GM21529 (cell line): ENCODE measurements at regions not wholly inside any gene's neighbourhood (a gene's known extent, or its start where the extent isn't known, plus 50 kb on each side); places are given as distances from the start of the nearest gene placed in this dataset.
"Not testable (repeated sequence)": the region's sequence is repeated elsewhere in the genome, so short reads cannot be mapped to it uniquely, and the experiment has no call there.

Source experiments
- ATAC-seq: cut with Tn5 transposase; IDR thresholded peaks from one replicate; pipeline ENCODE4 v1.9.1; 2021; ENCODE audit not compliant: unreplicated experiment

- no peak for ATAC-seq
Measured at GRCh38 chr1:143643148-143643885, 328.5 kb downstream of the FAM72C start.

DNA sequence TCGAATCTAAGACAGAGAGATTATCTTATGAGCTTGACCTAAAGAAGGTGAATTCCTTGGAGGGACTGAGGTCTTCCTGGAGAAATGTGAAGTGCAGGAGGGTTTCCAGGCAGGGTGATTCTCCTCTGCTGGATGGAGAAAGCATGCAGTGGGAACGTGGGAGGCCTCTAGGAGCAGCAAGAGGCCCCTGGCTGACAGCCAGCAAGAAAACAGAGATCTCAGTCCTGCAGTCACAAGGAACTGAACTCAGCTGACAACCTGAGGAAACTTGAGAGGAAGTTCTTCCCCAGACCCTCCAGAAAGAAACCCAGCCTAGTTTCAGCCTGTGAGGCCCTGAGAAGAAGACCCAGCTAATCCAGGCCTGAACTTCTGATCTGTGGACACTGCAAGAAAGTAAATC, 345.9 kb downstream of the FAM72C start:
- no peak for ATAC-seq

GRCh38 chr1:143619851-143620250, 351.9 kb downstream of the FAM72C start:
- ATAC-seq: no peak

DNA sequence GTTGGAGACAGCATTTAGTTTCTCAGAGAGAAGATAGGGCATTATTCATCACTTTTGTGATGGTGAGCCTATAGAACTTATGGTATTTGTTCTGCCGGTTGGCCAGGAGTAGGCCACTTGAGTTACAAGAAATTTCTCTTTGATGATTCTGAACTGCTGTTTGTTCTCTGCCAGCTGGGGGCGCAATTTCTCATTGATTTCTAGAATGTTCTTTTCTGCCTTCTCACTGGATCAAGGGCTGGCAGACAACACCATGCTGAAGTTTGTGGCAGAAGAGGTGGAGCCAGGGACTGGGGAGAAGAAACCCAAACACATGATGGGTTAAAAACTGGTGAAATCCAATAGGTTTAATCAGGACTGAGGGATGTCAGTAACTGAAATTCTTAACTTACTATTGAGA, 360.6 kb downstream of the FAM72C start:
- ATAC-seq: no peak

DNA sequence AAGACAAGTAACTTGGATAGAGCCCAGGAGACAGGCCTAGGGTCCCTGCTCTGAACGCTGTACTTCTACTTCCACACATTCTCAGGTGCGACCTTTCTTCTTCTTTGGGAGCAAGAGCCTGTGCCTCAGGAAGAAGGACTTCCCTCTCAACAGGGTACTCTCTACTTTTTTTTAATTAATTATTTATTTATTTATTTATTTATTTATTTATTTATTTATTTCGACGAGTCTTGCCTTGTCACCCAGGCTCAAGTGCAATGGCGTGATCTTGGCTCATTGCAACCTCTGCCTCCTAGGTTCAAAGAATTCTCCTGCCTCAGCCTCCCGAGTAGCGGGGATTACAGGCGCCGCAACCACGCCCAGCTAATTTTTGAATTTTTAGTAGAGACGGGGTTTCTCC, 361.6 kb downstream of the FAM72C start:
- no peak for ATAC-seq

GRCh38 chr1:143604887-143605286, 366.9 kb downstream of the FAM72C start:
- ATAC-seq: no peak

DNA sequence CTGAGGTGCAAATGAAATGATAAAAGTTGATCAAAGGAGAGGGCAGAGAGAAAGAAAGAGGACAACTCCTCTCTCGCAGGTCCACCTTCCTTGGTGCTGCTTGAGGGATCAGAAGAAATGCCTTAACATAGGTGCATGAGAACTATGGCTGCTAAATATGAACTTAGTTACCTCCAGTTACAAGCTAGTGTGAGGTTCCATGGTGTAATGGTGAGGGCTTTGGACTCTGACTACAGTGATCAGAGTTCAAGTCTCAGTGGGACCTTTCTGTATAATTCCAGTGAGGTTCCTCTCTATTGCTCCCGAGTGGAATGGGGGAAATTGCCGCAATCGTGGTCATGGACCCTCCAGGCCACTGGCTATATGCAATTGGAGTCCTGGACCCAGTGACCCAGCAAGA, 387.3 kb downstream of the FAM72C start:
- no peak for ATAC-seq

DNA sequence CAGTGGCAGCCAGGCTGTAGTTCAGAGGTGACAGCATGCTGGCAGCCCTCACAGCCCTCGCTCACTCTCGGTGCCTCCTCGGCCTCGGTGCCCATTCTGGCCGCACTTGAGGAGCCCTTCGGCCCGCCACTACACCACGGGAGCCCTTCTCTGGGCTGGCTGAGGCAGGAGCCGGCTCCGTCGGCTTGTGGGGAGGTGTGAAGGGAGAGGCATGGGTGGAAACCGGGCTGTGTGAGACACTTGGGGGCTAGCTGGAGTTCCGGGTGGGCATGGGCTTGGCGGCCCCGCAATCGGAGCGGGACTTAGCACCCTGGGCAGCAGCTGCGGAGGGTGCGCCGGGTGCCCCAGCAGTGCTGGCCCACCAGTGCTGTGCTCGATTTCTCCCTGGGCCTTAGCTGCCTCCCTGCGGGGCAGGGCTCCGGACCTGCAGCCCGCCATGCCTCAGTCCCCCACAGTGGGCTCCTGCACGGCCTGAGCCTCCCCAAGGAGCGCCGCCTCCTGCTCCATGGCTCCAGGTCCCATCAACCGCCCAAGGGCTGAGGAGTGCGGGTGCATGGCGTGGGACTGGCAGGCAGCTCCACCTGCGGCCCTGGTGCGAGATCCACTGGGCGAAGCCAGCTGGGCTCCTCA, 396.8 kb downstream of the FAM72C start:
- no peak for ATAC-seq

- ATAC-seq: not testable (repeated sequence)
Measured at GRCh38 chr1:143572661-143573060, 399.1 kb downstream of the FAM72C start.

- ATAC-seq: not testable (repeated sequence)
Measured at GRCh38 chr1:143563761-143564160, 408.0 kb downstream of the FAM72C start.

GRCh38 chr1:143553627-143554026, 418.2 kb downstream of the FAM72C start:
- no peak for ATAC-seq

DNA sequence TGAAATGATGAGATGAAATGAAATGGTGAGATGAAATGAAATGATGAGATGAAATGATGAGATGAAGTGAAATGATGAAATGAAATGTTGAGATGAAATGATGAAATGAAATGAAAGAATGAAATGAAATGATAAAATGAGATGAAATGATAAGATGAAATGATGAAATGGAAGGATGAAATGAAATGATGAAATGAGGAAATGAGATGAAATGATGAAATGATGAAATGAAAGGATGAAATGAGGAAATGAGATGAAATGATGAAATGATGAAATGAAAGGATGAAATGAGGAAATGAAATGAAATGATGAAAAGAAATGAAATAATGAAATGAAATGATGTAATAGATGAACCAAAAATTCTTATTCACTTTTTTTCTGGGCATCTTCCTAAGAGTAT, 467.1 kb downstream of the FAM72C start:
- ATAC-seq: not testable (repeated sequence)

- ATAC-seq: not testable (repeated sequence)
Measured at GRCh38 chr1:143504080-143504479, 467.7 kb downstream of the FAM72C start.

DNA sequence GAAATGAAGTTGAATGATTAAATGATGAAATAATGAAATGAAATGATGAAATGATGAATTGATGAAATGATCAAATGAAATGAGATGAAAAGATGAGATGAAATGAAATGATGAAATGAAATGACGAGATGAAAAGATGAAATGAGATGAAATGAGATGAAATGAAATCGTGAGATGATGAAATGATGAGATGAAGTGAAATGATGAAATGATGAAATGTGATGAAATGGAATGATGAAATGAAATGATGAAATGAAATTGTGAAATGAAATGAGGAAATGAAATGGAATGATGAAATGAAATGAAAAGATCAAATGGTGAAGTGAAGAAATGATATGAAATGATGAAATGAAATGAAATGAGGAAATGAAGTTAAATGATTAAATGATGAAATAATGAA, 468.7 kb downstream of the FAM72C start:
- ATAC-seq: not testable (repeated sequence)

GRCh38 chr1:143502038-143502437, 469.7 kb downstream of the FAM72C start:
- not testable (repeated sequence) for ATAC-seq

DNA sequence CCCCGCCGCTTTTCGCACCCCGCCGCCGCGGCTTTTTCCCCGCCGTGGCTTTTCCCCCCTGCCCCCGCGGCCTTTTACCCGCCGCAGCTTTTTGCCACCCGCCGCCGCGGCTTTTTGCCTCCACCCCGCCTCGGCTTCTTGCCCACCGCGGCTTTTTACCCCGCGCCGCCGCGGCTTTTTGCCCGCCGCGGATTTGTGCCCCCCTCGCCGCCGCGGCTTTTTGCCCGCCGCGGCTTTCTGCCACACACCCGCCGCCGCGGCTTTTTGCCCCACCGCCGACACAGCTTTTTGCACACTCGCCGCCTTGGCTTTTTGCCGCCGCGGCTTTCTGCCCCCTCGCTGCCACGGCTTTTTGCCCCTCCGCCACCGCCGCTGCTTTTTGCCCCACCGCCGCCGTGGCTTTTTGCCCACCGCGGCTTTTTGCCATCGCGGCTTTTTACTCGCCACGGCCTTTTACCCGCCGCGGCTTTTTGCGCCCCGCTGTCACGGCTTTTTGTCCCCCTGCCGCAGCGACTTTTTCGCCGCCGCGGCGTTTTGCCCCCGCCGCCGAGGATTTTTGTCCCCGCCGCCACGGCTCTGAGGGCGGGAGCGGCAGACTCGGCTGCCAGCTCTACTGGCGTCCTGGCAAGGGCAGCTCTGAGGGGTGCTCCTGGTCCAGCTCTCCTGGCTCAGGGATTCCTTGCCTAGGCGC, 473.6 kb downstream of the FAM72C start:
- not testable (repeated sequence) for ATAC-seq

- ATAC-seq: no peak
Measured at GRCh38 chr1:143497374-143497747, 474.4 kb downstream of the FAM72C start.

GRCh38 chr1:143496526-143497373, 475.0 kb downstream of the FAM72C start:
- ATAC-seq: not testable (repeated sequence)
